Esophagus muscularis mucosa (tissue), 4 donors: ENCODE measurements at regions not wholly inside any gene's neighbourhood (a gene's known extent, or its start where the extent isn't known, plus 50 kb on each side); places are given as distances from the start of the nearest gene placed in this dataset.
"Not testable (repeated sequence)": the region's sequence is repeated elsewhere in the genome, so short reads cannot be mapped to it uniquely, and the experiment has no call there.

Experiments used
- DNase-seq: peaks from one replicate; pipeline ENCODE4 v3.0.0-alpha.2; 2017; ENCODE audit errors: extremely low spot score
- H3K27ac ChIP-seq, 4 donors: fragments of 200-600 bp; sonication (generic); replicated peaks in 1 of 4; 1 replicate in 3 of 4; 2 replicates in 1 of 4; pipeline ENCODE4 v1.5.1; 2016 to 2019; ENCODE audit warnings: mild to moderate bottlenecking in 1 of 4
- H3K27me3 ChIP-seq, 4 donors: fragments of 200-600 bp; sonication (generic); one replicate each; pipeline versions ENCODE4 v1.5.1 to v1.6.0; 2016 to 2019
- H3K36me3 ChIP-seq, 4 donors: fragments of 200-600 bp; sonication (generic); one replicate each; pipeline ENCODE4 v1.5.1; 2016 to 2019
- H3K4me1 ChIP-seq, 4 donors: fragments of 200-600 bp; sonication (generic); one replicate each; pipeline ENCODE4 v1.5.1; 2016 to 2019
- H3K4me3 ChIP-seq, 4 donors: fragments of 200-600 bp; sonication (generic); 1 replicate in 2 of 4; 2 replicates in 2 of 4; pipeline ENCODE4 v1.5.1; 2016 to 2019; ENCODE audit warnings: mild to moderate bottlenecking in 4 of 4, moderate library complexity in 1 of 4
- H3K9me3 ChIP-seq, 4 donors: fragments of 200-600 bp; sonication (generic); 1 replicate in 3 of 4; 2 replicates in 1 of 4; pipeline ENCODE4 v1.5.1; 2016 to 2019
- CTCF ChIP-seq, 3 experiments: fragments of 200-600 bp in 2 of 3; fragments of 450-650 bp in 1 of 3; sonication (generic) in 2 of 3; IDR thresholded peaks; one replicate each; pipeline ENCODE4 v1.5.1; 2017 to 2019; ENCODE audit warnings: antibody characterized with exemption in 3 of 3, mild to moderate bottlenecking in 2 of 3, moderate library complexity in 1 of 3
- EP300 ChIP-seq: sonication (generic); formaldehyde crosslinking; IDR thresholded peaks from one replicate; pipeline ENCODE4 v1.6.1; 2017; ENCODE audit warnings: antibody characterized with exemption
- POLR2A ChIP-seq: fragments of 450-650 bp; IDR thresholded peaks from one replicate; pipeline ENCODE4 v1.6.1; 2017; ENCODE audit warnings: antibody characterized with exemption, moderate library complexity, mild to moderate bottlenecking, low read depth
- POLR2AphosphoS5 ChIP-seq, 2 donors: sonication (generic); formaldehyde crosslinking; IDR thresholded peaks; one replicate each; pipeline ENCODE4 v1.6.1; 2017; ENCODE audit warnings: antibody characterized with exemption in 2 of 2
- WGBS: methylation state at CpG from one replicate; pipeline ENCODE4 v1.1.5; 2018; 5-methylcytosine and 5-hydroxymethylcytosine counted together
- intact Hi-C: fragments of 100-400 bp; cut with DNase I; formaldehyde crosslinking; loops from one replicate; pipeline ENCODE4 v1.15.1; 2023

- no peak overlapping the region for H3K27ac ChIP-seq
- intact Hi-C loops, result no loop called here
- DNase-seq, result no peak
- no peaks in the 10 kb centered on the region for H3K9me3 ChIP-seq
- no peaks in the 10 kb centered on the region for H3K36me3 ChIP-seq
- 81% methylated on average over 2 of the region's 2 CpGs for WGBS
- no peak for TF ChIP-seq CTCF (IDR thresholded peaks at IDR 0.05)
- TF ChIP-seq EP300, result no peak
- no peak for TF ChIP-seq POLR2A
- TF ChIP-seq POLR2AphosphoS5 (IDR thresholded peaks at IDR 0.05), result no peak
- H3K27me3 ChIP-seq, result no peaks in the 10 kb centered on the region
- H3K4me3 ChIP-seq, result no peak overlapping the region
- no peaks in the 10 kb centered on the region for H3K4me1 ChIP-seq
Measured at GRCh38 chr14:83172363-83172762, 1638.7 kb upstream of the SEL1L start.

GRCh38 chr14:83173687-83174086, 1640.0 kb upstream of the SEL1L start:
- intact Hi-C loops, result no loop called here
- no peaks in the 10 kb centered on the region for H3K9me3 ChIP-seq
- TF ChIP-seq EP300 (no peak), POLR2AphosphoS5 (IDR thresholded peaks at IDR 0.05) (no peak), CTCF (IDR thresholded peaks at IDR 0.05) (no peak), POLR2A (no peak)
- H3K4me1 ChIP-seq, result no peaks in the 10 kb centered on the region
- no peaks in the 10 kb centered on the region for H3K36me3 ChIP-seq
- H3K27ac ChIP-seq, result no peak overlapping the region
- DNase-seq, result no peak
- H3K27me3 ChIP-seq, result no peaks in the 10 kb centered on the region
- H3K4me3 ChIP-seq, result no peak overlapping the region

GRCh38 chr14:83184531-83184930, 1650.9 kb upstream of the SEL1L start:
- Histone ChIP-seq H3K4me1 (no peaks in the 10 kb centered on the region), H3K27ac (no peak overlapping the region), H3K27me3 (no peaks in the 10 kb centered on the region), H3K4me3 (no peak overlapping the region), H3K9me3 (no peaks in the 10 kb centered on the region), H3K36me3 (no peaks in the 10 kb centered on the region)
- WGBS, result 91% methylated on average over 5 of the region's 5 CpGs
- TF ChIP-seq POLR2A (no peak), POLR2AphosphoS5 (IDR thresholded peaks at IDR 0.05) (no peak), CTCF (IDR thresholded peaks at IDR 0.05) (no peak), EP300 (no peak)
- no peak for DNase-seq
- intact Hi-C loops, result no loop called here

- H3K4me1 ChIP-seq, H3K27me3 ChIP-seq, H3K4me3 ChIP-seq, H3K27ac ChIP-seq, H3K36me3 ChIP-seq, DNase-seq, H3K9me3 ChIP-seq, intact Hi-C loops: not testable (repeated sequence)
Measured at GRCh38 chr14:83188311-83188710, 1654.7 kb upstream of the SEL1L start.

GRCh38 chr14:83196236-83196635, 1662.6 kb upstream of the SEL1L start:
- no peaks in the 10 kb centered on the region for H3K4me1 ChIP-seq
- no peak overlapping the region for H3K27ac ChIP-seq
- no peaks in the 10 kb centered on the region for H3K36me3 ChIP-seq
- DNase-seq, result no peak
- H3K27me3 ChIP-seq, result no peaks in the 10 kb centered on the region
- no peaks in the 10 kb centered on the region for H3K9me3 ChIP-seq
- 95% methylated on average over 1 of the region's 1 CpG for WGBS
- intact Hi-C loops, result no loop called here
- TF ChIP-seq EP300, result no peak
- TF ChIP-seq CTCF (IDR thresholded peaks at IDR 0.05), result no peak
- no peak for TF ChIP-seq POLR2A
- no peak for TF ChIP-seq POLR2AphosphoS5 (IDR thresholded peaks at IDR 0.05)
- no peak overlapping the region for H3K4me3 ChIP-seq
